Naive thymus-derived CD4-positive, alpha-beta T cell (primary cell): ENCODE measurements at regions not wholly inside any gene's neighbourhood (a gene's known extent, or its start where the extent isn't known, plus 50 kb on each side); places are given as distances from the start of the nearest gene placed in this dataset.

Experiments used
- ATAC-seq: fragments of 150-1000 bp; cut with Tn5 transposase; 2 replicates; pipeline ENCODE4 v1.10.0; 2021; ENCODE audit warnings: mild to moderate bottlenecking, moderate library complexity
- CTCF ChIA-PET: fragments of 350-600 bp; sonication (Branson Sonifier 250); formaldehyde crosslinking; loops from one replicate; lab custom pipeline; 2021; ENCODE audit warnings: antibody characterized with exemption; lab: Charles Lee
- POLR2A ChIA-PET: fragments of 350-600 bp; sonication (Branson Sonifier 250); formaldehyde crosslinking; loops from one replicate; lab custom pipeline; 2021; ENCODE audit warnings: antibody characterized with exemption, inconsistent platforms; lab: Charles Lee
- DNase-seq, 9 donors: peaks; one replicate each; pipeline versions ENCODE4 v3.0.0 to v3.0.0-alpha.2; 2020 to 2022; ENCODE audit warnings: mixed read lengths in 1 of 9
- H3K27ac ChIP-seq: one replicate; pipeline ENCODE4 v1.7.0; 2013; ENCODE audit warnings: mild to moderate bottlenecking, low read depth, low read length, moderate library complexity
- H3K27me3 ChIP-seq, 2 donors: one replicate each; pipeline ENCODE4 v1.7.0; 2013; ENCODE audit warnings: low read length in 2 of 2, mild to moderate bottlenecking in 2 of 2, moderate library complexity in 2 of 2; ENCODE audit not compliant: control insufficient read depth in 2 of 2, insufficient read depth in 2 of 2
- H3K36me3 ChIP-seq, 3 experiments: 1 replicate in 2 of 3; 2 replicates in 1 of 3; pipeline ENCODE4 v1.7.0; 2013; ENCODE audit warnings: low read length in 3 of 3, mild to moderate bottlenecking in 3 of 3, moderate library complexity in 1 of 3; ENCODE audit not compliant: insufficient read depth in 3 of 3, control insufficient read depth in 2 of 3
- H3K4me1 ChIP-seq, 2 donors: one replicate each; pipeline ENCODE4 v1.7.0; 2013; ENCODE audit warnings: low read length in 2 of 2, mild to moderate bottlenecking in 2 of 2, moderate library complexity in 1 of 2; ENCODE audit not compliant: control insufficient read depth in 2 of 2, insufficient read depth in 2 of 2
- H3K4me3 ChIP-seq: 2 replicates; pipeline ENCODE4 v1.7.0; 2013; ENCODE audit warnings: mild to moderate bottlenecking, low read length
- H3K9me3 ChIP-seq, 3 experiments: 1 replicate in 2 of 3; 2 replicates in 1 of 3; pipeline ENCODE4 v1.7.0; 2013; ENCODE audit warnings: low read length in 3 of 3; ENCODE audit not compliant: control insufficient read depth in 2 of 3
- H3K27ac Mint-ChIP-seq, 9 donors: one replicate each; pipeline ENCODE4 v1.8.0; 2020 to 2022; ENCODE audit warnings: mixed read lengths in 9 of 9, mild to moderate bottlenecking in 8 of 9, moderate library complexity in 5 of 9, inconsistent platforms in 2 of 9
- H3K27me3 Mint-ChIP-seq, 5 donors: one replicate each; pipeline ENCODE4 v1.8.0; 2021 to 2022; ENCODE audit warnings: mixed read lengths in 5 of 5, mild to moderate bottlenecking in 1 of 5
- H3K36me3 Mint-ChIP-seq, 5 donors: one replicate each; pipeline ENCODE4 v1.8.0; 2020 to 2022; ENCODE audit warnings: mixed read lengths in 5 of 5, mild to moderate bottlenecking in 3 of 5, inconsistent platforms in 1 of 5
- H3K4me1 Mint-ChIP-seq, 7 donors: one replicate each; pipeline ENCODE4 v1.8.0; 2020 to 2022; ENCODE audit warnings: mixed read lengths in 7 of 7, mild to moderate bottlenecking in 3 of 7, inconsistent platforms in 1 of 7
- H3K4me3 Mint-ChIP-seq, 10 donors: one replicate each; pipeline ENCODE4 v1.8.0; 2020 to 2022; ENCODE audit warnings: mild to moderate bottlenecking in 10 of 10, mixed read lengths in 10 of 10, moderate library complexity in 6 of 10, inconsistent platforms in 2 of 10
- H3K9me3 Mint-ChIP-seq, 11 donors: one replicate each; pipeline ENCODE4 v1.8.0; 2020 to 2022; ENCODE audit warnings: mixed read lengths in 11 of 11, mild to moderate bottlenecking in 4 of 11, inconsistent platforms in 1 of 11, moderate library complexity in 1 of 11
- intact Hi-C, 2 donors: fragments of 100-400 bp; cut with micrococcal nuclease; formaldehyde crosslinking; loops; one replicate each; pipeline ENCODE4 v1.15.1; 2023

GRCh38 chr19:27618006-27618405 lies 1594.9 kb downstream of the UQCRFS1 start:
- CTCF ChIA-PET, result no interaction called here
- Histone ChIP-seq H3K9me3 (peaks cover 0 to 30% (median 0%) of the 10 kb centered on the region in 3 experiments), H3K27me3 (no peaks in the 10 kb centered on the region), H3K4me3 (no peak overlapping the region), H3K36me3 (no peaks in the 10 kb centered on the region), H3K4me1 (no peaks in the 10 kb centered on the region), H3K27ac (no peak overlapping the region)
- intact Hi-C loops, result no loop called here
- peaks cover 17 to 99% (median 54%) of the 10 kb centered on the region in 11 donors for H3K9me3 Mint-ChIP-seq
- H3K4me1 Mint-ChIP-seq, result no peaks in the 10 kb centered on the region
- peaks cover 0 to 23% (median 0%) of the 10 kb centered on the region in 5 donors for H3K36me3 Mint-ChIP-seq
- POLR2A ChIA-PET, result no interaction called here
- no peak for ATAC-seq
- H3K27ac Mint-ChIP-seq, result no peak overlapping the region
- H3K4me3 Mint-ChIP-seq, result no peak overlapping the region
- DNase-seq, result no peak
- no peaks in the 10 kb centered on the region for H3K27me3 Mint-ChIP-seq

DNA sequence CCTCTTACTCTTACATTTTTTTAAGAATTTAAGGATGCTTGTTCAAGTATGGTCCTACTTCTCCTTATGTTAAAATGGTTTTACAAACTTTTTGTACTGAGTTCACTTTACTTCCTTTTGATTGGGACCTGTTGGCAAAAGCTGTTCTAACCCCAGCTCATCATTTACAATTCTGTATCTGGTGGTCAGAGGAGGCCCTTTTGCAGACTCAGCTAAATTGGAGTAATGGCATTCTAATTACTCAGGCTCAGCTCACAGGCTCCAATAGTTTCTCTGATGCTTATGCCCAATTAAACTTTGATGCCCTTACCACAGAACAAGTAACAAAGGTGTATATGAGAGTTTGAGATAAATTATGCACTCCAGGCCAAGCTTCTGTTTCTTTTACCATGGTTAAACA lies 1632.0 kb downstream of the UQCRFS1 start:
- no peaks in the 10 kb centered on the region for H3K4me1 Mint-ChIP-seq
- POLR2A ChIA-PET, result no interaction called here
- peaks cover 0 to 35% (median 0%) of the 10 kb centered on the region in 3 experiments for H3K9me3 ChIP-seq
- H3K27ac Mint-ChIP-seq, result no peak overlapping the region
- ATAC-seq, result no peak
- CTCF ChIA-PET, result no interaction called here
- no peak overlapping the region for H3K4me3 ChIP-seq
- peaks cover 13 to 92% (median 35%) of the 10 kb centered on the region in 11 donors for H3K9me3 Mint-ChIP-seq
- H3K4me3 Mint-ChIP-seq, result no peak overlapping the region
- no peak overlapping the region for H3K27ac ChIP-seq
- no peaks in the 10 kb centered on the region for H3K36me3 ChIP-seq
- H3K4me1 ChIP-seq, result no peaks in the 10 kb centered on the region
- peaks cover 0 to 17% (median 4%) of the 10 kb centered on the region in 5 donors for H3K36me3 Mint-ChIP-seq
- no peak for DNase-seq
- no peaks in the 10 kb centered on the region for H3K27me3 Mint-ChIP-seq
- intact Hi-C loops, result no loop called here
- no peaks in the 10 kb centered on the region for H3K27me3 ChIP-seq
